ENCODE measurements at regions not wholly inside any gene's neighbourhood (a gene's known extent, or its start where the extent isn't known, plus 50 kb on each side); places are given as distances from the start of the nearest gene placed in this dataset.

- Mint-ChIP-seq H3K4me1 (ENCODE audit: low read depth) (peaks cover 7% of the 10 kb centered on the region), H3K27ac (no peak overlapping the region), H3K4me3 (ENCODE audit: low read depth) (no peak overlapping the region), H3K36me3 (ENCODE audit: insufficient read depth) (no peaks in the 10 kb centered on the region), H3K9me3 (ENCODE audit: low read depth) (no peaks in the 10 kb centered on the region), H3K27me3 (no peaks in the 10 kb centered on the region)
- TF ChIP-seq CTCF (IDR thresholded peaks at IDR 0.05; ENCODE audit: unreplicated experiment), result no peak
- no peak for DNase-seq (ENCODE audit: low spot score, unreplicated experiment)
These were observed 132.0 kb upstream of the ZC3H11B start for GRCh38 chr1:219744652-219745469.

GRCh38 chr1:219741011-219741970 lies 128.4 kb upstream of the ZC3H11B start:
- no peaks in the 10 kb centered on the region for H3K36me3 Mint-ChIP-seq (ENCODE audit: insufficient read depth)
- H3K27me3 Mint-ChIP-seq, result no peaks in the 10 kb centered on the region
- H3K27ac Mint-ChIP-seq, result no peak overlapping the region
- DNase-seq (ENCODE audit: low spot score, unreplicated experiment), result no peak
- no peak overlapping the region for H3K4me3 Mint-ChIP-seq (ENCODE audit: low read depth)
- H3K4me1 Mint-ChIP-seq (ENCODE audit: low read depth), result no peaks in the 10 kb centered on the region
- no peak for TF ChIP-seq CTCF (IDR thresholded peaks at IDR 0.05; ENCODE audit: unreplicated experiment)
- H3K9me3 Mint-ChIP-seq (ENCODE audit: low read depth), result peaks cover 7% of the 10 kb centered on the region

GRCh38 chr1:219733511-219734174 lies 120.7 kb upstream of the ZC3H11B start:
- peaks cover 13% of the 10 kb centered on the region for H3K9me3 Mint-ChIP-seq (ENCODE audit: low read depth)
- no peak overlapping the region for H3K4me3 Mint-ChIP-seq (ENCODE audit: low read depth)
- no peaks in the 10 kb centered on the region for H3K36me3 Mint-ChIP-seq (ENCODE audit: insufficient read depth)
- peaks cover 2% of the 10 kb centered on the region for H3K4me1 Mint-ChIP-seq (ENCODE audit: low read depth)
- no peak for TF ChIP-seq CTCF (IDR thresholded peaks at IDR 0.05; ENCODE audit: unreplicated experiment)
- H3K27ac Mint-ChIP-seq, result no peak overlapping the region
- H3K27me3 Mint-ChIP-seq, result no peaks in the 10 kb centered on the region
- DNase-seq (ENCODE audit: low spot score, unreplicated experiment), result no peak

- Mint-ChIP-seq H3K27me3 (no peaks in the 10 kb centered on the region), H3K4me3 (ENCODE audit: low read depth) (no peak overlapping the region), H3K36me3 (ENCODE audit: insufficient read depth) (peaks cover 2% of the 10 kb centered on the region), H3K4me1 (ENCODE audit: low read depth) (peaks cover 2% of the 10 kb centered on the region), H3K27ac (no peak overlapping the region), H3K9me3 (ENCODE audit: low read depth) (peaks cover 16% of the 10 kb centered on the region)
- no peak for DNase-seq (ENCODE audit: low spot score, unreplicated experiment)
- TF ChIP-seq CTCF (IDR thresholded peaks at IDR 0.05; ENCODE audit: unreplicated experiment), result no peak
These were observed 120.0 kb upstream of the ZC3H11B start for GRCh38 chr1:219732814-219733491.
